ENCODE measurements at regions not wholly inside any gene's neighbourhood (a gene's known extent, or its start where the extent isn't known, plus 50 kb on each side); places are given as distances from the start of the nearest gene placed in this dataset.

GRCh38 chr15:75140080-75140879 lies 61.4 kb upstream of the C15orf39 start (continued):
- TF ChIP-seq ZFP36 (IDR thresholded peaks at IDR 0.05; ENCODE audit: borderline replicate concordance, low read depth, low read length, partially characterized antibody) = no peak
- no peak for TF ChIP-seq IKZF1 (IDR thresholded peaks at IDR 0.05)
- 0 out of 2 replicates have a peak, but pooled peaks have one; percentile 34 for TF ChIP-seq RBFOX2 (IDR thresholded peaks at IDR 0.05; ENCODE audit: low read depth, low read length)
- TF ChIP-seq ZBTB42 (CRISPR knock-in tag; IDR thresholded peaks at IDR 0.05) = peak; percentile 86; the same call in 1 of the 2 replicates
- TF ChIP-seq MTA1 (CRISPR knock-in tag; IDR thresholded peaks at IDR 0.05; ENCODE audit: borderline replicate concordance) = peak; percentile 94
- no peak for TF ChIP-seq FOXO4 (CRISPR knock-in tag; conservative IDR thresholded peaks at IDR 0.05)
- no peak for TF ChIP-seq ZNF484 (CRISPR knock-in tag; IDR thresholded peaks at IDR 0.05; ENCODE audit: borderline replicate concordance, low read depth)
- no peak for TF ChIP-seq NFAT5 (CRISPR knock-in tag; IDR thresholded peaks at IDR 0.05)
- no peak for TF ChIP-seq HMG20B (CRISPR knock-in tag; conservative IDR thresholded peaks at IDR 0.05)
- no peak for TF ChIP-seq SP2 (CRISPR knock-in tag; IDR thresholded peaks at IDR 0.05)
- TF ChIP-seq ZNF773 (CRISPR knock-in tag; IDR thresholded peaks at IDR 0.05; ENCODE audit: borderline replicate concordance) = no peak
- TF ChIP-seq RARG (CRISPR knock-in tag; IDR thresholded peaks at IDR 0.05; ENCODE audit: low read depth) = no peak
- no peak for TF ChIP-seq JUNB (CRISPR knock-in tag; IDR thresholded peaks at IDR 0.05; ENCODE audit: borderline replicate concordance)
- TF ChIP-seq ZNF354B (CRISPR knock-in tag; IDR thresholded peaks at IDR 0.05) = no peak
- TF ChIP-seq TBP (CRISPR knock-in tag; IDR thresholded peaks at IDR 0.05) = no peak
- peak; percentile 74; the same call in 1 of the 2 replicates for TF ChIP-seq ZNF878 (CRISPR knock-in tag; IDR thresholded peaks at IDR 0.05)
- peak; percentile 58; the same call in 1 of the 2 replicates for TF ChIP-seq KDM5B (CRISPR knock-in tag; IDR thresholded peaks at IDR 0.05; ENCODE audit: borderline replicate concordance)
- no peak for TF ChIP-seq TOE1 (CRISPR knock-in tag; IDR thresholded peaks at IDR 0.05)
- no peak for TF ChIP-seq ZNF510 (CRISPR knock-in tag; IDR thresholded peaks at IDR 0.05; ENCODE audit: low read depth)
- TF ChIP-seq ELF1 (CRISPR knock-in tag; IDR thresholded peaks at IDR 0.05) = no peak
- peak; percentile 91 for TF ChIP-seq HDAC1 (CRISPR knock-in tag; IDR thresholded peaks at IDR 0.05)
- TF ChIP-seq RFX5 (IDR thresholded peaks at IDR 0.05; ENCODE audit: low read depth, low read length) = no peak

Measured in HepG2 (cell line).